GM19468 (cell line): ENCODE measurements at regions not wholly inside any gene's neighbourhood (a gene's known extent, or its start where the extent isn't known, plus 50 kb on each side); places are given as distances from the start of the nearest gene placed in this dataset.

Source experiments
- ATAC-seq: cut with Tn5 transposase; IDR thresholded peaks from one replicate; pipeline ENCODE4 v1.9.1; 2021; ENCODE audit warnings: mild to moderate bottlenecking, moderate library complexity, moderate number of reproducible peaks; ENCODE audit not compliant: unreplicated experiment; ENCODE audit errors: extremely low read depth

GRCh38 chr7:47724335-47724982 is 142.5 kb upstream of the TNS3 start:
- ATAC-seq = no peak

- ATAC-seq = no peak
Measured at GRCh38 chr7:47722126-47722525, 140.2 kb upstream of the TNS3 start.

GRCh38 chr7:47721670-47722069 is 139.8 kb upstream of the TNS3 start:
- no peak for ATAC-seq

- no peak for ATAC-seq
Measured at GRCh38 chr7:47720907-47721244, 139.0 kb upstream of the TNS3 start.

GRCh38 chr7:47720141-47720906 is 138.4 kb upstream of the TNS3 start:
- ATAC-seq = peak; percentile 66

- ATAC-seq = no peak
Measured at GRCh38 chr7:47719675-47720074, 137.8 kb upstream of the TNS3 start.

GRCh38 chr7:47715631-47716068 is 133.7 kb upstream of the TNS3 start:
- no peak for ATAC-seq

GRCh38 chr7:47714669-47715607 is 133.0 kb upstream of the TNS3 start:
- peak; percentile 92 for ATAC-seq

- ATAC-seq = no peak
Measured at GRCh38 chr7:47713595-47713994, 131.7 kb upstream of the TNS3 start.

GRCh38 chr7:47712416-47712815 is 130.5 kb upstream of the TNS3 start:
- ATAC-seq = no peak

GRCh38 chr7:47711776-47712175 is 129.9 kb upstream of the TNS3 start:
- ATAC-seq = no peak

- ATAC-seq = no peak
Measured at GRCh38 chr7:47710201-47710935, 128.5 kb upstream of the TNS3 start.

- ATAC-seq = no peak
Measured at GRCh38 chr7:47709451-47709850, 127.5 kb upstream of the TNS3 start.

GRCh38 chr7:47709051-47709450 is 127.1 kb upstream of the TNS3 start:
- ATAC-seq = no peak

- no peak for ATAC-seq
Measured at GRCh38 chr7:47707583-47707982, 125.7 kb upstream of the TNS3 start.

GRCh38 chr7:47704936-47705335 is 123.0 kb upstream of the TNS3 start:
- ATAC-seq = no peak

- ATAC-seq = no peak
Measured at GRCh38 chr7:47702080-47702479, 120.2 kb upstream of the TNS3 start.

- no peak for ATAC-seq
Measured at GRCh38 chr7:47698386-47698785, 116.5 kb upstream of the TNS3 start.

GRCh38 chr7:47697543-47697942 is 115.6 kb upstream of the TNS3 start:
- no peak for ATAC-seq

GRCh38 chr7:47696152-47696710 is 114.3 kb upstream of the TNS3 start:
- ATAC-seq = no peak
